Esophagus squamous epithelium (tissue), 5 donors: ENCODE measurements at regions not wholly inside any gene's neighbourhood (a gene's known extent, or its start where the extent isn't known, plus 50 kb on each side); places are given as distances from the start of the nearest gene placed in this dataset.

Experiments used
- DNase-seq: peaks from one replicate; lab custom pipeline; 2025; lab: John Stamatoyannopoulos, UW
- H3K27ac ChIP-seq, 4 donors: fragments of 200-600 bp; sonication (generic); one replicate each; pipeline ENCODE4 v1.5.1; 2016 to 2019; ENCODE audit warnings: mild to moderate bottlenecking in 1 of 4
- H3K27me3 ChIP-seq, 4 donors: fragments of 200-600 bp; sonication (generic); 1 replicate in 3 of 4; 2 replicates in 1 of 4; pipeline versions ENCODE4 v1.5.1 to v1.6.0; 2017 to 2021; ENCODE audit warnings: antibody characterized with exemption in 1 of 4
- H3K36me3 ChIP-seq, 3 donors: fragments of 200-600 bp; sonication (generic); one replicate each; pipeline ENCODE4 v1.5.1; 2016 to 2019
- H3K4me1 ChIP-seq, 3 donors: fragments of 200-600 bp; sonication (generic); one replicate each; pipeline ENCODE4 v1.5.1; 2017 to 2019
- H3K4me3 ChIP-seq, 4 donors: fragments of 200-600 bp; sonication (generic); 1 replicate in 3 of 4; 2 replicates in 1 of 4; pipeline ENCODE4 v1.5.1; 2016 to 2019; ENCODE audit warnings: mild to moderate bottlenecking in 2 of 4, moderate library complexity in 1 of 4
- H3K9me3 ChIP-seq, 3 donors: fragments of 200-600 bp; sonication (generic); one replicate each; pipeline ENCODE4 v1.5.1; 2016 to 2019
- CTCF ChIP-seq, 6 experiments: fragments of 450-650 bp in 4 of 6; fragments of 200-600 bp in 2 of 6; sonication (generic) in 2 of 6; IDR thresholded peaks; one replicate each; pipeline ENCODE4 v1.5.1; 2016 to 2019; ENCODE audit warnings: antibody characterized with exemption in 6 of 6, mild to moderate bottlenecking in 4 of 6, moderate library complexity in 4 of 6
- POLR2A ChIP-seq, 4 donors: fragments of 450-650 bp; IDR thresholded peaks; one replicate each; pipeline ENCODE4 v1.6.1; 2017; ENCODE audit warnings: antibody characterized with exemption in 4 of 4, mild to moderate bottlenecking in 4 of 4, moderate library complexity in 3 of 4
- WGBS, 2 donors: methylation state at CpG; one replicate each; pipeline ENCODE4 v1.1.5; 2018; 5-methylcytosine and 5-hydroxymethylcytosine counted together
- intact Hi-C: fragments of 100-400 bp; cut with DNase I; formaldehyde crosslinking; loops from one replicate; pipeline ENCODE4 v1.15.0; 2022
- donor health status: DM: yes; HTN: yes; CAD: no.

- no peaks in the 10 kb centered on the region for H3K4me1 ChIP-seq
- no peak overlapping the region for H3K4me3 ChIP-seq
- no peak for TF ChIP-seq POLR2A (IDR thresholded peaks at IDR 0.05)
- no peak for TF ChIP-seq CTCF (IDR thresholded peaks at IDR 0.05)
- no peaks in the 10 kb centered on the region for H3K9me3 ChIP-seq
- H3K27me3 ChIP-seq, result no peaks in the 10 kb centered on the region
- intact Hi-C loops, result no loop called here
- no peaks in the 10 kb centered on the region for H3K36me3 ChIP-seq
- no peak for DNase-seq
- no peak overlapping the region for H3K27ac ChIP-seq
- no CpG with 5 or more reads among the region's 1 CpG for whole genome bisulfite sequencing, 2 donors
Observed at GRCh38 chrX:122441451-122441850, 742.6 kb upstream of the GRIA3 start.

GRCh38 chrX:122445466-122445865, 738.6 kb upstream of the GRIA3 start:
- H3K9me3 ChIP-seq, result no peaks in the 10 kb centered on the region
- intact Hi-C loops, result no loop called here
- DNase-seq, result no peak
- H3K4me3 ChIP-seq, result no peak overlapping the region
- H3K27me3 ChIP-seq, result no peaks in the 10 kb centered on the region
- no peak for TF ChIP-seq POLR2A (IDR thresholded peaks at IDR 0.05)
- no peak for TF ChIP-seq CTCF (IDR thresholded peaks at IDR 0.05)
- no peaks in the 10 kb centered on the region for H3K4me1 ChIP-seq
- H3K27ac ChIP-seq, result no peak overlapping the region
- H3K36me3 ChIP-seq, result no peaks in the 10 kb centered on the region

DNA sequence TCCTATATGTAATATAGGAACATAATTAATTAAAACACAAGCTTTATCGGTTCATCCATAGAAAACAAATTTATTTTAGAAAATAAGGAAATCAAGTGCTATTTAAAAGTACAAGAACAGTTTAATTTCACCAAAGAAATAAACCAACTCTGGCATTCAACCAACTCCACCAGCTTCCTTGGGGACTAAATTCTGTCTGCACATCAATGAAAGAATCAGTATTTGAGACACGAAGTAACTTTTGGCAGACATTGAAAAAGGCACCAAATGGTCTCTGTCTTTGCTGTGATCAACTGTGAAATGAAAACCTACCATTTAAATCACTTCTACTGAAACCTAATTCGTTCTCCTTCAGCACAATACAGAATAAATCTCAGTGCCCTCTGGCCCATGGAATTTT, 719.7 kb upstream of the GRIA3 start:
- 58 to 70% methylated on average over 3 of the region's 3 CpGs for WGBS, 2 donors
- no peak overlapping the region for H3K27ac ChIP-seq

GRCh38 chrX:122475306-122475705, 708.8 kb upstream of the GRIA3 start:
- no peaks in the 10 kb centered on the region for H3K36me3 ChIP-seq
- no peak for DNase-seq
- no peak overlapping the region for H3K27ac ChIP-seq
- H3K27me3 ChIP-seq, result no peaks in the 10 kb centered on the region
- intact Hi-C loops, result no loop called here
- H3K4me3 ChIP-seq, result no peak overlapping the region
- no peaks in the 10 kb centered on the region for H3K9me3 ChIP-seq
- no peaks in the 10 kb centered on the region for H3K4me1 ChIP-seq
- TF ChIP-seq POLR2A (IDR thresholded peaks at IDR 0.05), result no peak

More for the DNA sequence above, 719.7 kb upstream of the GRIA3 start:
- TF ChIP-seq POLR2A (IDR thresholded peaks at IDR 0.05) (no peak), CTCF (IDR thresholded peaks at IDR 0.05) (no peak)
- intact Hi-C loops, result no loop called here
- no peak for DNase-seq
- H3K4me3 ChIP-seq, result no peak overlapping the region
- H3K9me3 ChIP-seq, result no peaks in the 10 kb centered on the region
- no peaks in the 10 kb centered on the region for H3K36me3 ChIP-seq
- no peaks in the 10 kb centered on the region for H3K4me1 ChIP-seq
- H3K27me3 ChIP-seq, result no peaks in the 10 kb centered on the region

GRCh38 chrX:122500556-122500955, 683.5 kb upstream of the GRIA3 start:
- intact Hi-C loops, result no loop called here
- 64 to 65% methylated on average over 2 of the region's 2 CpGs for WGBS, 2 donors
- no peak overlapping the region for H3K4me3 ChIP-seq
- no peaks in the 10 kb centered on the region for H3K9me3 ChIP-seq
- no peaks in the 10 kb centered on the region for H3K27me3 ChIP-seq
- H3K27ac ChIP-seq, result no peak overlapping the region
- TF ChIP-seq POLR2A (IDR thresholded peaks at IDR 0.05) (no peak), CTCF (IDR thresholded peaks at IDR 0.05) (no peak)
- no peak for DNase-seq
- H3K4me1 ChIP-seq, result no peaks in the 10 kb centered on the region
- no peaks in the 10 kb centered on the region for H3K36me3 ChIP-seq

DNA sequence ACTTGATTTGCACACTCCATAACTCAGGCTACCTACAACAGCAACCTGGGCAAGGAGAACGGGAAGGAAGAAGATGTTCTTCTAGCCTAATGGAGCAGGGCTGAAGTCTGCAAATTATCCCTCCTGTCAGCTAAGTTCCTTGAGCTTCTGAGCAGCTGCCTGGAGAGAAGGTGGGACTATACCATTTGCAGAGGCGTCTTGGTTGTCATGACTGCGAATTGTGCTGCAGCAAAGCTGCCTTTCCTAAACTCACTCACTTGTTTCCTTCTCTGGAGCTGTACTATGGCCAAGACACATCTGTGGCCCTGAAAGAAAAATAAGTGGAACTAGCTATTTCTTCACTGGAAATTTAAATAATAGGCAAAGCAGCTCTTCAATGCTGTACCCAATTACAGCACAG, 682.4 kb upstream of the GRIA3 start:
- Histone ChIP-seq H3K9me3 (no peaks in the 10 kb centered on the region), H3K4me1 (no peaks in the 10 kb centered on the region), H3K27me3 (no peaks in the 10 kb centered on the region), H3K36me3 (no peaks in the 10 kb centered on the region), H3K4me3 (no peak overlapping the region), H3K27ac (no peak overlapping the region)
- no peak for DNase-seq
- TF ChIP-seq POLR2A (IDR thresholded peaks at IDR 0.05), result no peak
- no peak for TF ChIP-seq CTCF (IDR thresholded peaks at IDR 0.05)
- WGBS, 2 donors, result 42 to 90% methylated on average over 3 of the region's 3 CpGs
- intact Hi-C loops, result no loop called here
